GM12865 (cell line): ENCODE measurements at regions not wholly inside any gene's neighbourhood (a gene's known extent, or its start where the extent isn't known, plus 50 kb on each side); places are given as distances from the start of the nearest gene placed in this dataset.

Experiments used
- DNase-seq: peaks from one replicate; pipeline ENCODE4 v3.0.0; 2010; ENCODE audit warnings: low read depth
- H3K4me3 ChIP-seq: 2 replicates; pipeline ENCODE4 v1.5.1; 2011; ENCODE audit warnings: mild to moderate bottlenecking, low read depth, low read length, control low read depth
- CTCF ChIP-seq: IDR thresholded peaks from 2 replicates; pipeline ENCODE4 v1.5.1; 2011; ENCODE audit warnings: low read length, control low read depth, low read depth, inconsistent platforms; ENCODE audit not compliant: insufficient read depth; ENCODE audit errors: missing control alignments

GRCh38 chr5:28543473-28544098 is 1505.2 kb upstream of the CDH9 start:
- no peak overlapping the region for H3K4me3 ChIP-seq
- TF ChIP-seq CTCF: no peak
- no peak for DNase-seq

GRCh38 chr5:28542987-28543386 is 1504.6 kb upstream of the CDH9 start:
- TF ChIP-seq CTCF: no peak
- no peak overlapping the region for H3K4me3 ChIP-seq
- DNase-seq: no peak

- H3K4me3 ChIP-seq: no peak overlapping the region
- no peak for TF ChIP-seq CTCF
- DNase-seq: no peak
These were observed 1485.7 kb upstream of the CDH9 start for GRCh38 chr5:28523888-28524635.

- TF ChIP-seq CTCF: no peak
- no peak for DNase-seq
- no peak overlapping the region for H3K4me3 ChIP-seq
These were observed 1485.0 kb upstream of the CDH9 start for GRCh38 chr5:28523416-28523815.

GRCh38 chr5:28517691-28518090 is 1479.3 kb upstream of the CDH9 start:
- no peak for DNase-seq
- H3K4me3 ChIP-seq: no peak overlapping the region
- TF ChIP-seq CTCF: no peak

- H3K4me3 ChIP-seq: no peak overlapping the region
- TF ChIP-seq CTCF: no peak
- DNase-seq: no peak
These were observed 1478.3 kb upstream of the CDH9 start for GRCh38 chr5:28516722-28517121.
